Upper lobe of left lung (tissue), 4 donors: ENCODE measurements at regions not wholly inside any gene's neighbourhood (a gene's known extent, or its start where the extent isn't known, plus 50 kb on each side); places are given as distances from the start of the nearest gene placed in this dataset.

ENCODE experiments used
- EP300 ChIP-seq, 4 donors: sonication (generic); formaldehyde crosslinking; IDR thresholded peaks; one replicate each; pipeline ENCODE4 v1.5.1; 2017; ENCODE audit warnings: antibody characterized with exemption in 4 of 4, control low read depth in 2 of 4
- TF ChIP-seq, protein P1 (sequence below), 6 experiments: fragments of 450-650 bp in 4 of 6; fragments of 200-600 bp in 2 of 6; sonication (generic) in 2 of 6; IDR thresholded peaks; one replicate each; pipeline ENCODE4 v1.5.1; 2016 to 2019; ENCODE audit warnings: antibody characterized with exemption in 6 of 6

DNA sequence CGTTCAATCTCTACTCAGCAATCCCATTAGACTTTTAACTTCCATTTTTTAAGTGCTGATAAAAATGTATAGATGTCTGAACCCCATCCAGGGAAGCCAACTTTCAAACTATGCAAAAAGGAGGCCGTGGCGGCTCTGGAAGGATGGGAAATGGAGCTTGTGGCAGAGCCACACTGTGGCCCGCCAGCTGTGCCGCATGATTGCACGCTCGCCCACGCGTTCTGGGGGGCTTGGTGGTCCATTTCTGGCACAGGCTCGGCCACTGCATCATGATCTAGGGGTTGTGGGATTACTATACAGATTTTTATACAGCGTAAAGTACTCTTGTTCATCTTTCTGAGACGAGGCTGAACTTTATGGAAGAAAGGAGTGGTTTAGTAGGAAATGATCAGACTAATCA lies 57.6 kb downstream of the FOXL1 start:
- TF ChIP-seq, protein P1, sequence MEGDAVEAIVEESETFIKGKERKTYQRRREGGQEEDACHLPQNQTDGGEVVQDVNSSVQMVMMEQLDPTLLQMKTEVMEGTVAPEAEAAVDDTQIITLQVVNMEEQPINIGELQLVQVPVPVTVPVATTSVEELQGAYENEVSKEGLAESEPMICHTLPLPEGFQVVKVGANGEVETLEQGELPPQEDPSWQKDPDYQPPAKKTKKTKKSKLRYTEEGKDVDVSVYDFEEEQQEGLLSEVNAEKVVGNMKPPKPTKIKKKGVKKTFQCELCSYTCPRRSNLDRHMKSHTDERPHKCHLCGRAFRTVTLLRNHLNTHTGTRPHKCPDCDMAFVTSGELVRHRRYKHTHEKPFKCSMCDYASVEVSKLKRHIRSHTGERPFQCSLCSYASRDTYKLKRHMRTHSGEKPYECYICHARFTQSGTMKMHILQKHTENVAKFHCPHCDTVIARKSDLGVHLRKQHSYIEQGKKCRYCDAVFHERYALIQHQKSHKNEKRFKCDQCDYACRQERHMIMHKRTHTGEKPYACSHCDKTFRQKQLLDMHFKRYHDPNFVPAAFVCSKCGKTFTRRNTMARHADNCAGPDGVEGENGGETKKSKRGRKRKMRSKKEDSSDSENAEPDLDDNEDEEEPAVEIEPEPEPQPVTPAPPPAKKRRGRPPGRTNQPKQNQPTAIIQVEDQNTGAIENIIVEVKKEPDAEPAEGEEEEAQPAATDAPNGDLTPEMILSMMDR (IDR thresholded peaks at IDR 0.05), result no peak
- no peak for TF ChIP-seq EP300 (IDR thresholded peaks at IDR 0.05)
